Kidney tubule cell (primary cell): ENCODE measurements at regions not wholly inside any gene's neighbourhood (a gene's known extent, or its start where the extent isn't known, plus 50 kb on each side); places are given as distances from the start of the nearest gene placed in this dataset.
A peak's percentile ranks its signal among the peaks of the same experiment; 100 is the strongest.
"Not testable (repeated sequence)": the region's sequence is repeated elsewhere in the genome, so short reads cannot be mapped to it uniquely, and the experiment has no call there.

Experiments
- DNase-seq: peaks from one replicate; pipeline ENCODE4 v3.0.0-alpha.2; 2018; ENCODE audit warnings: low spot score

DNA sequence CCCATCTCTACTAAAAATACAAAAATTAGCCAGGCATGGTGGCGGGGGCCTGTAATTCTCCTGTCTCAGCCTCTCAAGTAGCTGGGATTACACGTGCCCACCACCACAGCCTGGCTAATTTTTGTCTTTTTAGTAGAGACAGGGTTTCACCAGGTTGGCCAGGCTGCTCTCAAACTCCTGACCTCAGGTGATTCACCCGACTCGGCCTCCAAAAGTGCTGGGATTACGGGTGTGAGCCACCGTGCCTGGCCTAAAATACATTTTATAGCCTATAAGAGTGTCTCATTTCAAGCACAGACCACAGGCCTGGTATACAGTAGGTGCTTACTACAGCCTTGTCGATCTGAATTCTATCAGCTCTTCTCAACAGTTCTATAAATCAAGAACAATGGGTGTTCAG, 139.5 kb upstream of the USP29 start:
- not testable (repeated sequence) for DNase-seq

DNA sequence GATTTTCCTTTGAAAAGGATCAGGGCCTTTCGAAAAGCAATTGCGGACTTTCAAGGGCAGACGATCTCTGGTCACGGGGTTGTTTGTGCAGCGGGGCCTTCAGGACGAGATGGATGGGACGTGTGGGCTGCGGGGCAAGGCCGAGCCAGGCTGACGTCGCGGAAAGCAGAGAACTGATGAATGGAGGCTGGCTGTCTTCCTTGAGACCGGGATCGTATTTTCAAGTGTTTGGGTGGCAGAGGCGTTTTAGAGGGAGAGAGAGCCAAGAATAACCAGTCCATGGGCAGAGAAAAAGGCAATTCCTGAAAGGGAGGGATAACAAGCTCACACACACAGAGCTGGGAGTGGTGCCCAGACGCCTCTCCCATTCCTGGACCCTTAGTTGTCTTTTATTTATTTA, 138.9 kb upstream of the USP29 start:
- DNase-seq, result no peak

DNA sequence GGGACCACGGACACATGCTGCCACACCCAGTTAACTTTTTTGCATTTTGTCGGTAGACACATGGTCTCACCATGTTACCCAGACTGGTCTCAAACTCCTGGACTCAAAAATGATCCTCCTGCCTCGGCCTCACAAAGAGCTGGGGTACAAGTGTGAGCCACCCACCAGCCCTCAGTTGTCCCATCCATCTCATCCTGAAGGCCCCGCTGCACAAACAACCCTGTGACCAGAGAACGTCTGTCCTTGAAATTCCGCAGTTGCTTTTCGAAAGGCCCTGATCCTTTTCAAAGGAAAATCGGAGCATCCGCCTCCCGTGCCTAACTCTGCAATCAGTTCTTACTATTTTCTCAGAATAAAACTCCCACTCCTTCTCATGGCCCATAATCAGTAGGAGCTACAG, 138.3 kb upstream of the USP29 start:
- not testable (repeated sequence) for DNase-seq

DNA sequence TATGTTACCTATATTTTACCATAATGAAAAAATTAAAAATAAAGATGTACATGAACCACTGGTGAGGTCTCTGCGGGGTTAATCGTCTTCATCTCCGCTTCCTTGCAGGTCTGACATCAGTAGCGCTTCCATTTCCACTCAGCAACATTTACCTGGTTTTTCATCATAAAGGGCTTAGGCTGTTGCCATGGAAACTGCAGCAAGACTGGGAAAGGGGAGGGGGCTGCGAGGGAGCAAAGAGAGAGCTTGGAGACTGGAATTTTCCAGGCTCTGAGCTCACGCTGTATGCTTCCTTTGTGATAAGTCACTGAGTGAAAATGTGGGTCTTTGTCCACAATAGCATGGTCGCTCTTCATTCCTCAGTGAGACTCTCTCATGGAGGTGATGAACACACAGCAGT, 136.6 kb upstream of the USP29 start:
- no peak for DNase-seq

DNA sequence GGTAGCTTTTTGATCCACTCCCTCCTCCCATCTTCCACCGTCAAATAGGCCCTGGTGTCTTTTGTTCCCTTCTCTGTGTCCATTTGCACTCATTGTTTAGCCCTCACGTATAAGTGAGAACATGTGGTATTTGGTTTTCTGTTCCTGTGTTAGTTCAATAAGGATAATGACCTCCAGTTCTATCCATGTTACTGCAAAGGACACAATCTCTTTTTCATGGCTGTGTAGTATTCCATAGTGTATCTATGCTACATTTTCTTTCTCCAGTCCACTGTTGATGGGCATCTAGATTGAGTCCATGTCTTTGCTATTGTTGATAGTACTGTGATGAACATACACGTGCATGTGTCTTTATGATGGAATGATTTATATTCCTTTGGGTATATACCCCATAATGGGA, 136.0 kb upstream of the USP29 start:
- DNase-seq, result no peak

DNA sequence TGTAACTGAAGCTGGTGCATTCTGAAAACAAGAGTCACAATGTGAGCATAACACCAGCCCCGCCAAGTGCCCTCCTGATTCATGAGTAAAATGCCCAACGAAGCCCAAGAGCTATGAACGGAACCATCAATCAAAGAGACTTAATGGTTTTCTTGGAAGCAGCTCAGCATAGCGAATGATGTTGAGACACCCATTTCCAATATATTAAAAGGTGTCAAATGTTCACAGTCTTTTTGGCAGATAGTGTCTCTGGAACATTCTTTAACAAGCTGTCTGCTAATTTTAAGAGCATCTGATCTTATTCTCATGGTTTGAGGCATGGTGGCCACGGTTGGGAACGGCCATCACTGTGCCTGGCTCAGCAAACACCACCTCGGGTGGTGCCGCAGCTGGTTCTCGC, 133.4 kb upstream of the USP29 start:
- DNase-seq, result no peak

DNA sequence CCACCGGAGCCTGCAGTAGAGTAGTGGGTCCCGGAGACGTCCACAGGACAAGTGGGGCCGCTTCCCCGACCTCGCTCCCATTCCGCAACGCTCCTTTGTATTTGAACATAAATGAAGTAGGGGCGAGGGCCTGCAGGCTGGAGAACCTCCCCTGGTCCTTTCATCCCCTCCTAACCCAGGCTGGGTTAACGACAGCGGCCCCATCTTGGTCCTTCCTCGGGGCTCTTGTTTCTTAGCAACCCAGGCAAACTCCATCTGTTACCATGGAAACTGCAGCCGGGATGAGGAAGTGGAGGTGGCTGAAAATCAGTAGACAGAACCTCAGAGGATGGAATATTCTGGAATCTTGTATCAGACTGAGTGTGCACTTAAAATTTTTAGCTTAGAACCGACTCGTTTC, 132.6 kb upstream of the USP29 start:
- DNase-seq, result no peak

DNA sequence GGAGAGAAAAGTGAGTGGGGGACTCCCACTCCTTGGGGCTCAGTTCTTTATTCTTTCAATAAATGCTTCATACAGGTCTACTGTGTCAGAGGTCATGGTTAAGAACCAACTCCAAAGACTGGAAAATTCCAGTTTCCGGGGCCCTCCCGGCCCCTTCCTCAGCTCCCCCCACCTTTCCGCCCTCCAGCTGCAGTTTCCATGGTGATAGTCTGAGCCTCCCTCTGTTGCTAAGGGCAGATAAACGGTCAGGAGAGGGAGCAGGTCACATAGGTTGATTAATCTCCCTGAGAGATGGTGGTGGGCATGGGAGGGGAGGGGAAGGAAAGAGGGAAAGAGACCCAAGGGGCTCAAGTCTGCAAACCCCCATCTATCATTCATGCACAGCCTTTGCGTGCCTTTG, 131.5 kb upstream of the USP29 start:
- no peak for DNase-seq

DNA sequence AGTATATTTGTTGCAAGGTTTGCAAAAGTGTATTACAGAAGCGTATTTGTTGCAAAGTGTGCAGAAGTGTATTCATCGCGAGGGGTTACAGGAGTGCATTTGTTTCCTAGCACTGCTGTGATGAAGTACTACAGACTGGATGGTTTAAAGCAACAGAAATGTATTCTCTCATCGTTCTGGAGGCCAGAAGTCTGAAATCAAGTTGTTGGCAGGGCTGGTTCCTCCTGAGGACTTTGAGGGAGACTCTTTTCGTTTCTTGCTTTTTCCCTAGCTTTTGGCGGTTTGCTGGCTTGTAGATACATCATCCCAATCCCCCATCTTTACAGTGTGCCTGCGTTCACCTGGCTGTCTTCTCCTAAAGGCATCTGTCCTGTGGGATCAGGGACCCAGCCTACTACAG, 127.9 kb upstream of the USP29 start:
- DNase-seq, result no peak

DNA sequence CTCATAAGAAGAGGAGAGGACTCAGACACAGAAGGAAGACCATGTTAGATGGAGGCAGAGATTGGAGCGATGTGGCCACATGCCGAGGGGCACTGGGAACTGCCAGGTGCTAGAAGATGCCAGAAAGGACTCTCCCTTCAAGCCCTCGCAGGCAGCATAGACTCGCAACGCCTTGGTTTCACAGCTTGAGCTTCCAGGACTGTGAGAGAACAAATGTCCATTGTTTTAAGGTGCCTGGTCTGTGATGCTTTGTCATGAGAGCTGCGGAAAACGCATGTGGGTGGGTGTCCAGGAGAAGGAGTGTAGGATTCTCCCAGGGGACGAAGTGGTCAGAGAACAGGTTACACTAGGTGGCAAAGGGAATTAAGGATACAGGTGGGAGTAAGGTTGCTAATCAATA, 125.9 kb upstream of the USP29 start:
- no peak for DNase-seq

DNA sequence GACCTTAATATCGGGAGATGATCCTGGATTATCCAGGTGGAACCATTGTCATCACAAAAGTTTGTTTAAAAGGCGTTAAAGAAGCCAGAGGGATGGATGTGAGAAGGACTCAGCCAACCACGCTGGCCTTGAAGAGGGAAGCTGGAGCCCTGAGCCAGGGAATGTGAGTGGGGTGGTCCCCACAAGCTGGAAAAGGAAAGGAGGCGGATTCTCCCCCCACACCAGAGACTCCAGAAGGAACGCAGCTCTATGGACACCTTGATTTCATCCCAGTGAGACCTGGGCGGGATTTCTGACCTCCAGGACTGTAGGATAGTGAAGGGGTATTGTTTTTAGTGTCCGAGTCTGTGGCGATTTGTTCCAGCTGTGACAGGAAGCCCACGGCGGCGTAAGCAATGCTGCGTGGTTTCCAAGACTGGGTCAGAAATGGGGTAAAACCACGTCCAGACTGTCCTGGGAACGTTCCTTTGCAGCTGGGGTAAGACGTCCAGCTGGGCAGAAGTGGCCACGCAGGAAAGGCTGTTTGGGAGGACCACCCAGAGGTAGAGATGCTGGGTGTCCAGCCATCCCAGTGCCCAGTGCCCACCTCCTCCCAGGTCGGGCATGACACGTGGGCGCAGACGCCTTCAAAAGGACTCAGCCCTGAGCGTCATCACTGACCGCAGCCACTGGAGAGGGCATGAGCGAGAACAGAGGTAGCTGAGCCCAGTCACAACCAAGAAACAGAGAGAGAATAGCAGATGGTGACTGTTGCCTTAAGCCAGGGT, 125.4 kb upstream of the USP29 start:
- no peak for DNase-seq

DNA sequence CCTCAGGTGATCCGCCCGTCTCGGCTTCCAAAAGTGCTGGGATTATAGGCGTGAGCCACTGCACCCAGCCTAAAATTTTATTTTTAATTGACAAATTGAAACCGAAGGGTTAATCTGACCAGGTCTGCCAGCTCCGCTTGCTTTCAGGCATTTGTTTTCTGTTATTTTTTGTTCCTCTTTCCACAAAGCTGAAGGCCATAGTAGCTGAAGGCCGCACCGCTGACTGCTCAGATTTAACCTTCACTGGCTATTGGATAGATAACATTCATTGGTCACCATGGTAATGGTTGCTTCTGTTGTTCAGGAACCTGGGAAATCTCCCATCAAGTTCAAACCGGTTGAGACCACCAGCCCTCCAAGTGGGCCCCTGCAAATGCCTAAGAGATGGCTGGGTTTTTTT, 124.5 kb upstream of the USP29 start:
- no peak for DNase-seq

DNA sequence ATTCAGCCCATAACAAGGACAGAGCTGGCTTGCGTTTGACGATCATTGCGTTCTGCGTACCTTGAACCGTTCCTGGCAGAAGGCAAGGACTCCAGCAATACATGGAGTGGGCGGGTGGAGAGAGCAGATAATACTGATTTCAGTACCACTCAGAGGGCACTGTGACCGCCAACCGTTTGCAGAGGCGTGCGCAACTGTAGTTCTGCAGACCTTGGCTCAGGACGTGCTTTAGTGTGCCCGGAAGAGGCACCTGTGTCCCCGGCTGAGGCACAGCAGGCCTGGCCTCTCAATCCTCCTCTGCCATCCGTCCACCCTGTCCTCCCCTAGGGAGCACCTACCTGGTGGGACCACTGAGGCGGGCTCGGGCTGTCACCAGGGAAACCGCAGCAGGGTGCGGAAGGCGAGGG, 117.6 kb upstream of the USP29 start:
- DNase-seq, result no peak

DNA sequence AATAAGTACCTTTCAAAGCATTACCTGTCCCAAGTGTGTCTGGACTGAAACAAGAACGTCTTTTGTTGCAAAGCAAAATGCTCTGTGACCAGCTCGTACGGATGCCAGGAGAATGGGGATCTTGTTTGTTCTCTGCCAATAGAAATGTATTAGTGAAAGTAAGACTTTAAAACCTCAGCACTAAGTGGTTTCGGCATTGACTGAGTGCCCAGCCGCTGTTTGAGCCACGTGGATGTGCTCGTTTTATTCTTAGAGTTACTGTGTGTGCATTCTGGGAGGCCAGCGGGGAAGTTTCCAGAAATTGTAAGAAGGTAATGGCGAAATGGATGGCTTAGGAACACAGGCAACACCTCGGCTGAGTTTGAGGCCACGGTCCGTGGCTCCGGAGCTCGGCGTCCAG, 117.1 kb upstream of the USP29 start:
- no peak for DNase-seq

DNA sequence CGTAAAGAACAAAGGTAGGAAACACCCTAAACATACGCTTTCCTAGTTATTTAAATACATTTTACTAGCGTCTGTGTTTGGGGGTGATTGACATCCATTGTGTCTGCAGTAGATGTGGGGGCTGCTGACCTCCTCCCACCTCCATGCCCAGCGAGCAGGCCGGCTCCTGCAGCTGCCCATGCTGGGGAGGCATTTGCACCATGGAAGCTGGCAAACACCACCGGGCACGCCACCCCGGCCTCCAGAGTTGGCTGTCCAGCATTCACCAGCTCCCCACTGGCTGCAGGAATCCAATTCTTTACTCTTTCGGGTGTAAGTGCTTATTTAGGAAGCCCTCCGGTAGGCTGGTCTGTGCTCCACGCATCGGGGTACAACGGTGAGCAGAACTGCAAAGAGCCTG, 115.4 kb upstream of the USP29 start:
- DNase-seq, result no peak

DNA sequence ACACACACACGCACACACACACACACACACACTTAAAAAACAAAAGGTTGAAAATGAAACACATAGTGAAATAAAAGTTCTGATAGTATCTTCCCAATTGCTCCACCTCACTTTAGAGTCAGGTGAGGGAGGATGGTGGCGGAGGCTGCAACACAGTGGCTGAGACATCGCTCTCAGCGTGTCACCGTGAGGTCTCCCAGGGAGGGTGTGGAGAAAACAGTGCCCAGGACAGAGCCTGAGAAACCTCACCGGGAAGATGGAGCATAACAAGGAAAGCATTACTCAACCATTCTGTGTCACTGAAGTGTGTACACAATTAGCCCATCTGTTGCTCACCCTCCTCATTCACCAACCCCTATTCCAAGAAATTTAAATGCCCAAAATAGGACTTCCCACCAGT, 111.4 kb upstream of the USP29 start:
- no peak for DNase-seq

DNA sequence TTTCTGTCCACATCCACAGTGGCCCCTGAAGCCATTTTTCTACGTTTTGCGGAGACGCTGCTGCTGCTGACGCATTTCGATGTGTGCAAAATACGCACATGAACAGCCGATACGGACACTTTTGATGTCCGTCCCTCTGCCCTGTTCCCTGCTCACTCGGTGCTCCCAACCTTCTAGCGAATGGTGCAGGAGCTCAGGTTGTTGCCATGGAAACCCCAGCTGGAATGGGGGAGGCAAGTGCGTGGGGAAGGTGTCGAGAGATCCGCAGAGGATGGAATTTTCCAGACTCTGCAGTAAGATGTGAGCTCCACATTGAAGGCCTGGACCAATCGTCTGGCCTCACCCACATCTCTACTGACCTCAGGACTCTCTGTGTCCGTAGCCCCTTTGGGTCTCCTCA, 109.2 kb upstream of the USP29 start:
- no peak for DNase-seq

DNA sequence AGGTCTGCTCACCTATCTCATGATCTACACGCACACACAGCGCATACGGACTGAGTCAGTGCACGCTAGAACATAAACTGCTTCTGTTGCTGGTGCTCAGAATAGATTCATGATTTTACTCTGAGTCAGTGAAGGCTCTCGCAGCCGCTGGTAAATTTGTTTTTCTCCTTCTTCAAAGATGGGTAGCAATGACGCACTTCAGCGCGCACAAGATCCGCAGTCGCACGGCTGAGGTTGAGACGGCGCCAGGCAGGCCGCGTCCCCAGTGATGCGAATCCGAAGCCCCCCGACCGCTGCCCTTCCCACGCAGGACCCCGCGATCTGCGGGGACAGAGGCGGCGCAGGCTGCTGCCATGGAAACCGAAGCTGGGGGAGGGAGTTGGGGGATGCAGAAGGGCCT, 103.7 kb upstream of the USP29 start:
- DNase-seq, result peak; percentile 1

DNA sequence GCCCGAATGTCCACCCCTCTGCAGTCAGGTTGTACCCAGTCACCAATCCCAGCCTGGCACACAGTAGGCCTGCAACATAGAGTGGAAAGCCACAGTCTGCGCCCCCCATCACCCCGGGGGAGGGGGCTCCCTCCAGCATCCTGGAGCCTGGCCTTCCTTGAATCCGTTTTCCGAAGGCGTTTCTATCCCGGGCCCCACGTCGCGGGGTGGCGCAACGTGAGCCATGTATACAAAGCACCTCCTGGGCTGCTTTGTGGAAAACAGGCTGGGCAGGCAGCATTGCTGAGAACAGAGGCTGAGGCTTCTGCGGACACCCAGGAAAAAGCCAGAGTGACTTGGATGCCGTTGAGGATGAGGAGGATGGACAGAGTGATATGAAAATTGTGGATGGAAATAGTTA, 103.3 kb upstream of the USP29 start:
- DNase-seq, result no peak

DNA sequence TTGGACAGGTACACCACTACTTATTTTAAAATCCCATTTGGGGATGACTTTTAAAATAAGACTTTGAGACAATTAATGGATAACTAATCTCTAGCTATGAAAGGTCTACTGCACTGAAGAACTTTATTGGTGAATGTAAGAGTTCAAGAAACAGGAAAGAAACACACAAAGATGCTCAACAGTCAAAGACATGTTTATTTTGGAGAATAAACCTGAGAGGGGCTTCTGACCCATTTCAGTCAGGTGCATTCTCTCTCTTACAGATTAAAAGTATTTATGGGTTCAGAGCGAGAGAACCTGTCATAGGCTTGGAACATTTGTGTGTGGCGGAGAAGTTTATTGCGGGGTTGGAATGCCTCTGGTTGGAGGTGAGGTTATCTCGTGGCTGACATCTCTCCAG, 94.3 kb upstream of the USP29 start:
- DNase-seq, result no peak

DNA sequence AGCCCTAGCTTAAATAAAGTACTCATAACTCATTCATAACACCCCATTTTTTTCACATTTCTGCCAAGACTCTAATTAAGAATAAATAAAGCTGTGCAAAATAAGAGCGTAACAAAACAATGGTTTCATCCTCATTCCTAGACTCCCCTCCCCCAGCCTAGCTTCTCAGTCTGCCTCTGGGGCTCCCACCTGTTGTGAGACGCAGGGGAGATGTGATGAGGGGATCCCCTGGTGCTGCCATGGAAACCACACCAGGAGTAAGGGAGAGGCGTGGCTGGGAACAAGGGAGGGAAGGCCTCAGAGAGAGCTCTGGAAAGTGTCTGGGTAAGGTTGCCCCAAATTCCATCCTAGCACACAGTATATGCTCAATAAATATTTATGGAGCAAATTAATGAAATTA, 93.3 kb upstream of the USP29 start:
- DNase-seq, result no peak

DNA sequence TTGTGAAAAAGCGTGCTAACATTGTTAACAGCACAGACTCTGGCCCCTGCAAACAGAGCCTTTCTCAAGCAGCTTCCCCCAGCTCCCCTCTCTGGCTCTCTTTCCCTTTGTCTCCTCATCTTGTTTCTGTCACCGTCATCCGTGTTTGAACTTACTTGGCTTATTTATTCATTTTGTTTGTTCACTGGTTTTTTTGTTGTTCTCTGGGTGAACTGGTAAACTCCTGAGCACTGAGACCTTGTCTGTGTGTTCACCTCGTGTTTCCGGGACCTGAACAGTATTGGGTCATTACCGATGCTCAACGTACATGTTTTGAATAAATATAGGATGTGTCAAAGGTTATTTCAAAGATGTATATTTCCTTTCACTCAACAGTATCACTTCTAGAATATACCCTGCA, 92.4 kb upstream of the USP29 start:
- DNase-seq, result no peak

DNA sequence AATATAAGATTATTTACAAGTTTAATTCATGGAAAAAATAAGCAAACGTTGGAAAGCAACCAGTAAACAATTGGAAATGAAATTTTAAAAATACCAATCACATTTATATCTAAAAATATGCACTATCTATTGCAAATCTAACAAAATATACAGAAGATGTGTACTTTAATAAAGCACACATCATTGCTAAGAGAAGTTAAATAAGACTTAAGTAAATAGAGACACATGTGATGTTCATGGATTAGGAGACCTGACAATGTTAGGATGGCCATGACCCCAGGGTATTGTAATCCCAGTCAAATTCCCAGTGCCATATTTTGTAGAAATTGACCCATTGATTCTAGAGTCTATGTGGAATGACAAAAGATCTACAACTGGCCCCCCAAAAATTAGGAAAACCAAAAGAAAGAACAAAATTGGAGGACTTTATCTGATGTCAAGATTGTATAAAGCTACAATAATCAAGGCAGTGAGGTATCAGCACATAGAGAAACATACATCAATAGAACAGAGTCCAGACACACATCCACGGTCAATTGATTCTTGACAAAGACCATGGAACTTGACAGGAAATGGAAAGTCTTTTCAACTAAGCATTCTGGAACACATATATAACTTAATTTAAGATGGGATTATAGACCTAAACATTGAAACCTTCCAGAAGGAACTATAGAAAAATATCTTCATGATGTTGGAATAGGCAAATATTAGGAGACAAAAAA, 90.8 kb upstream of the USP29 start:
- no peak for DNase-seq

DNA sequence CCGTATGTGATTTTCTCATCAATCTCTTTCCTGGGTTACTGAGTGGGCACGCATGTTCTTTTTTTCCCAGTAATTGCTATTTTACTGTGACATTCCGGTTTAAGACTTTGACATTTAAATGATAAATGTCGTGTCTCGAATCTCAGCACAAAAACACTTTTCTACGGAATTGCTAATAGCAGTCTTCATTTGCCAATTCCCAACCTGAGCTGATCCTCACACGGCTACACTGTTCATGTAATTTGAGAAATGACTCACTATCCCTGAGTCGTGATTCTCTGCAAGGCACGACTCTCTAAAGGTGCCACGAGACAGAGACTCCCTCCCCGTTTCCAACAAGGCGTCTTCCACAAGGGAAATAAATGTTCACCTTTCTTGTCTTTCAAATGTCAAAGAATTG, 88.7 kb upstream of the USP29 start:
- DNase-seq, result no peak
